AG04449 (cell line): ENCODE measurements at regions not wholly inside any gene's neighbourhood (a gene's known extent, or its start where the extent isn't known, plus 50 kb on each side); places are given as distances from the start of the nearest gene placed in this dataset.
"Not testable (repeated sequence)": the region's sequence is repeated elsewhere in the genome, so short reads cannot be mapped to it uniquely, and the experiment has no call there.

Experiments
- CTCF ChIA-PET: fragments of 350-600 bp; formaldehyde crosslinking; extraction: SDS; loops from one replicate; lab custom pipeline; 2021; ENCODE audit warnings: antibody characterized with exemption; lab: Yijun Ruan, JAX
- POLR2A ChIA-PET: fragments of 400-600, 350-600 bp; formaldehyde crosslinking; extraction: SDS; loops from one replicate; lab custom pipeline; 2020; ENCODE audit warnings: antibody characterized with exemption, inconsistent platforms; lab: Yijun Ruan, JAX
- DNase-seq: peaks from one replicate; pipeline ENCODE4 v3.0.0-alpha.2; 2010; ENCODE audit warnings: low read depth, low spot score
- H3K4me3 ChIP-seq: 2 replicates; pipeline ENCODE4 v1.5.1; 2011; ENCODE audit warnings: low read depth, mild to moderate bottlenecking, control low read depth, low read length
- CTCF ChIP-seq: IDR thresholded peaks from one replicate; pipeline ENCODE4 v1.5.1; 2011; ENCODE audit warnings: mild to moderate bottlenecking, moderate library complexity, low read length, control low read depth, inconsistent platforms; ENCODE audit not compliant: insufficient read depth; ENCODE audit errors: missing control alignments

GRCh38 chr12:114605918-114606317 is 78.1 kb downstream of the TBX3 start:
- H3K4me3 ChIP-seq = no peak overlapping the region
- ChIA-PET CTCF (no interaction called here), POLR2A (no interaction called here)
- DNase-seq = no peak
- no peak for TF ChIP-seq CTCF

DNA sequence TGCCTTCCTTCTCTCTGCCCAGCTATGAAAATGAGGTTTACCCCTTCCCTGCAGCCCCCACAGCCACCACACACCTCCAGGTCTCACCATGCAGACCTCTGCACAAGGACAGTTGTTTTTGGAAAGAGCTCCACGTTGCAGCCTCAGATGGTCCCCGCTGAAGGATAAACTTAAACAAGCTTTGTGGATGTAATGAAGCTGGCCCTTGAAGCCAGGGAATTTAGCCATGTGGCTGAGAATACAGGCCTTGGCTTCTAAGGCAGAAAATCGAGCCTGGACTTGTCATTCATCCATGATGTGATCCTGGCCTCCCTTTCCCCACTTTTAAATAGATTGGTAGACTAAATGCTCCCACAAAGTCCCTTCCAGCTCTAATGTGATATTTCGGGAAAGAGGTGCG is 79.4 kb downstream of the TBX3 start:
- TF ChIP-seq CTCF = no peak
- ChIA-PET POLR2A (no interaction called here), CTCF (interaction anchor here (1.2 kb wide), 1 partner anchor 33 kb away, joined by 3 read pairs; no protein-coding TSS in a partner anchor)
- DNase-seq = no peak
- no peak overlapping the region for H3K4me3 ChIP-seq

DNA sequence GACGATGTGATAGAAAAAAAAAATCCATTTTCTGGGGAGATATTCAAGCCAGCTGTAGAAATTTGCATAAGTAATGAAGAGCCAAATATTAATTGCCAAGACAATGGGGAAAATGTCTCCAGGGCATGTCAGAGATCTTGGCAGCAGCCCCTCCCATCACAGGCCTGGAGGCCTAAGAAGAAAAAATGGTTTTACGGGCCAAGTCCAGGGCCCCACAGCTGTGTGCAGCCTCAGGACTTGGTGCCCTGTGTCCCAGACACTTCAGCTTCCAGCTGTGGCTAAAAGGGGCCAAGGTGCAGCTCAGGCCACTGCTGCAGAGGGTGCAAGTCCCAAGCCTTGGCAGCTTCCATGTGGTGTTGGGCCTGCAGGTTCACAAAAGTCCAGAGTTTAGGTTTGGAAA is 83.4 kb downstream of the TBX3 start:
- DNase-seq, CTCF ChIA-PET, H3K4me3 ChIP-seq, POLR2A ChIA-PET: not testable (repeated sequence)

DNA sequence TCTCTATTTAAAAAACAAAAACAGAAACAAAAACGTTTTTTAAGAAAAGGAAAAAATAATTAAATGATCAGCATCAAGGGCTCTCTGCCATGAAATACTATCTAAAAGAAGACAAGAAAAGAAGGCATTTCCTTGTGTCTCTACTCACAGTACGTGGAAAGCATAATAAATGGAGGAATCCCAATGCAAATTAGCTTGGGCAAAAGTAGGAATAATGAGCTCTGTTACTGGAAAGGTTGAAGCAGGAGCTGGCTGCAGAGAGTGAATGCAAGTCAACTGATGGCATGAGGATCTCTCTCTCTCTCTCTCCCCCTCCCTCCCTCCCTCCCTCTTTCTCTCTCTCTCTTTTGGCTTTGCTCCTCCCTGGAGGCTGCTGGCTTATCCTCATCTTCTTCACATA is 85.9 kb downstream of the TBX3 start:
- POLR2A ChIA-PET = no interaction called here
- DNase-seq = no peak
- CTCF ChIA-PET = no interaction called here
- no peak for TF ChIP-seq CTCF
- no peak overlapping the region for H3K4me3 ChIP-seq

GRCh38 chr12:114592946-114593345 is 91.0 kb downstream of the TBX3 start:
- no peak for DNase-seq
- ChIA-PET CTCF (no interaction called here), POLR2A (no interaction called here)
- no peak for TF ChIP-seq CTCF
- H3K4me3 ChIP-seq = no peak overlapping the region

DNA sequence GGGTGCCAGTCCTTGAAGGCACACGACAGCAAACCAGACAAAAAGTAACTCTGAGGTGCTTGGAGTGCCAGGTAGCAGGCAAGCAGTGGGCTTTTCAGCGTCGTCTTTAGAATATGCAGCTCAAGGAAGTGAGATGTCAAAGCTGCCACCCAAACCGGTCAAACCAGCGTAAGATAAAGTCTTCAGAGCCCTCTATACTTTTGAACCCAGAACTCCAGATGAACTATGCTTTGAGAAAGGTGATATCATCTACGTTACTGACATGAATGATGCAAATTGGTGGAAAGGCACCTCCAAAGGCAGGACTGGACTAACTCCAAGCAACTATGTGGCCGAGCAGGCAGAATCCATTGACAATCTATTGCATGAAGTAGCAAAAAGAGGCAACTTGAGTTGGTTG is 95.9 kb downstream of the TBX3 start:
- ChIA-PET CTCF (no interaction called here), POLR2A (no interaction called here)
- DNase-seq = no peak
- H3K4me3 ChIP-seq = no peak overlapping the region
- TF ChIP-seq CTCF = no peak

DNA sequence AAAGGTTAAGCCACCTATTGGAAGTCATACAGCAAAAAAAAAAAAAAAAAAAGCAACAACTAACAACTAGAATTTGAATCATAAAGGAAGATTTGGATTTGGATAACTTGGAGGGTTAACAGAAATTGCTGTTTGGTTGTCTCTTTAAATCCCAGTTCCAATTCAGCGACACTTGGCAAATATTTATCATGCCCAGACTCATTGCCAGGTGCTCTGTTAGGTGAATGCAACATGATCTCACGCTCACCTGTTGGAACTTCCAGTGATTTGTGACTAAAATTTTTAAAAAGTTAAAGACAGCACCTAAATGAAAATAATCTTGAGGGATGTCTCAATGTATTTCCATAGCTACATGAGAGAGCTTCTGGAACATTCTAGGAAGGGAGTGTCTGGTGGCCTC is 103.7 kb downstream of the TBX3 start:
- no peak for TF ChIP-seq CTCF
- CTCF ChIA-PET = interaction anchor here (1.5 kb wide), 1 partner anchor 45 kb away, joined by 3 read pairs; no protein-coding TSS in a partner anchor
- no peak overlapping the region for H3K4me3 ChIP-seq
- no peak for DNase-seq
- POLR2A ChIA-PET = no interaction called here
